CD4-positive, alpha-beta T cell treated with Interferon gamma for 1 hour (primary cell): ENCODE measurements at regions not wholly inside any gene's neighbourhood (a gene's known extent, or its start where the extent isn't known, plus 50 kb on each side); places are given as distances from the start of the nearest gene placed in this dataset.
"Not testable (repeated sequence)": the region's sequence is repeated elsewhere in the genome, so short reads cannot be mapped to it uniquely, and the experiment has no call there.

Experiments used
- DNase-seq: peaks from one replicate; pipeline ENCODE4 v3.0.0-alpha.2; 2020

GRCh38 chr10:23657677-23658076 is 218.8 kb downstream of the OTUD1 start:
- no peak for DNase-seq

DNA sequence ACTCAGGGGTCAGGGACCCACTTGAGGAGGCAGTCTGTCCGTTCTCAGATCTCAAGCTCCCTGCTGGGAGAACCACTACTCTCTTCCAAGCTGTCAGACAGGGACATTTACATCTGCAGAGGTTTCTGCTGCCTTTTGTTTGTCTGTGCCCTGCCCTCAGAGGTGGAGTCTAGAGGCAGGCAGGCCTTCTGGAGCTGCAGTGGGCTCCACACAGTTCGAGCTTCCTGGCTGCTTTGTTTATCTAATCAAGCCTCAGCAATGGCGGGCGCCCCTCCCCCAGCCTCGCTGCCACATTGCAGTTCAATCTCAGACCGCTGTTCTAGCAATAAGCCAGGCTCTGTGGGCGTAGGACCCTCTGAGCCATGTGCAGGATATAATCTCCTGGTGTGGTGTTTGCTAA is 233.0 kb downstream of the OTUD1 start:
- DNase-seq, result not testable (repeated sequence)

GRCh38 chr10:23675585-23675984 is 236.7 kb downstream of the OTUD1 start:
- DNase-seq, result no peak

- no peak for DNase-seq
Observed at GRCh38 chr10:23676296-23676695, 237.4 kb downstream of the OTUD1 start.

GRCh38 chr10:23686722-23687121 is 247.8 kb downstream of the OTUD1 start:
- DNase-seq, result no peak

DNA sequence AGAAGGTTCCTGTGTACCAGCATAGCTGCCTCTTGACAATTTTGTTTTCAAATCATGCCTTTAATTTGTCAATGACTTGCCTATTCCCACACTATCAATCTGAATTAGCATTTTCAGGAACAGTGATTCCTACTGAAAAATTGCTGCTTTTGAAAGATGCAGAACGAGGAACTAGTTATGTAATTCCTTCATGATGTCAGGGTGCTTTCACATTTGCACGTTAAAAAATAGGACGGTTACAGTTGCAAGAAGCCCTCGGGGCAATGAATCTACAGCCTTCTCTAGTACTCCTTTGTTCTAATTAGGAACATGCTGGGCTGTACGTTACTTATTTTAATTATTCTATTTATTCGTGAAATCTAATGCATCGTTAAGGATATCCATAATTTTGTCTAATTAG is 253.9 kb downstream of the OTUD1 start:
- DNase-seq, result no peak

DNA sequence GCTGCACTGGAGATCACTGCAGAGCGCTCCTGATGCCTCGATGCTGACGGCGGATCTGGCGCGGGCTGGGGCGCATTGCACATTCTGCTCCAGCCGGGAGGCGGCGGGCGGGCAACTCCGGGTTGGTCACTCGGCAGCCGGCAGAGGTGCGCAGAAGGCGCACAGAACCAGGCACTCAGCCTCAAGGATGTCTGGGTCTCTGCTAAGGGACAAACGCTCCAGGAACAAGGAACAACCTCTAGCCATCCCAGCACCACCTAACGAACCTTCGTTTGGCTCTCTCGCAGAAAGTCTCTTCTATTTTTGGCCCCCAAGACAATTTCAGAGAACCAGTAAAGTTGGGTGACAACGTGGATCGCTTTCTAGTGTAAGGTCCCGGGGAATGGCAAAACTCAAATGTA is 254.6 kb downstream of the OTUD1 start:
- DNase-seq, result no peak

GRCh38 chr10:23693925-23694324 is 255.1 kb downstream of the OTUD1 start:
- no peak for DNase-seq

- DNase-seq, result no peak
Observed at GRCh38 chr10:23694446-23694920, 255.6 kb downstream of the OTUD1 start.

DNA sequence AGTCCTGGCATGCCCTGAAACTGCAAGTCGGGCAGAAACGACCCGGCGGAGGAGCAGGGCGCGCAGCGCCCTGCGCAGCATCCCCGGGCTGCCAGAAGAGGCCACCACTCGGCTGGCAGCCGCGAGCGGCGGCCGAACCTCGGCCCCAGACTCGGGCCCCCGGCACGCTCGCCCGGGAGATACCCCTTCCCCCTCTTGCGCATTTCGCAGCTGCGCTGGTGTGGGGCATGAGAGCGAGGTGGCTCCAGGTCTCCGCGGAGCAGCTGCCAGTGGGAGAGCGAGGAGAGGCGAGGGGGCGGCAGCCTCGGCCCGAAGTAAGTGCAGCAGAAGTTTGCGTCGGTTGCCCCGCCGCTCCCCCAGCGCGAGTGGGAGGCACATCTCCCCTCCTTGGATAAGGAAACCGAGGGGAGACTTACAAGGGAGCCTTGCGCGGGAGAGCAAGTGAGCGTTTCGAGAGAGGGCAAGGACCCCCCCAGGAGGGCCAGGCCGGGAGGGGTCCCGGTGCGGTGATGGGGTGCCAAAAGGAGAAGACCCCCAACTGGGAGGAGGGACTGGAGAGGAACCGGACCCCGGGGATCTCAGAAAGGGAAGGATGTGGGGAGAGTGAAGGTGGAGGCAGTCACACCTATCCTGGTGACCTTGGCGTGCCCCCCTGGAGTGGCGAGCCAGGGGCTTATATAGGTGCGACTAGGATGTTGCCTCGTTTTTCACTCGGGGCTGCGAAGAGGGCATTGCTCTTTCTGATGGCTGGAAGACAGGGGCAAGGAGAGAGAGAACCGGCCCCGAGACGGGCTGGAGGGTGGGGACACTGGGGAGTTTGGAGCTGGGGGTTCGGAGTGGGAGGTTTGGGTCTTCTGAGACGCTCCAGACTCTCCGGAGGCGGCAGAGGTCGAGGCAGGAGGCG is 256.3 kb downstream of the OTUD1 start:
- DNase-seq, result no peak

DNA sequence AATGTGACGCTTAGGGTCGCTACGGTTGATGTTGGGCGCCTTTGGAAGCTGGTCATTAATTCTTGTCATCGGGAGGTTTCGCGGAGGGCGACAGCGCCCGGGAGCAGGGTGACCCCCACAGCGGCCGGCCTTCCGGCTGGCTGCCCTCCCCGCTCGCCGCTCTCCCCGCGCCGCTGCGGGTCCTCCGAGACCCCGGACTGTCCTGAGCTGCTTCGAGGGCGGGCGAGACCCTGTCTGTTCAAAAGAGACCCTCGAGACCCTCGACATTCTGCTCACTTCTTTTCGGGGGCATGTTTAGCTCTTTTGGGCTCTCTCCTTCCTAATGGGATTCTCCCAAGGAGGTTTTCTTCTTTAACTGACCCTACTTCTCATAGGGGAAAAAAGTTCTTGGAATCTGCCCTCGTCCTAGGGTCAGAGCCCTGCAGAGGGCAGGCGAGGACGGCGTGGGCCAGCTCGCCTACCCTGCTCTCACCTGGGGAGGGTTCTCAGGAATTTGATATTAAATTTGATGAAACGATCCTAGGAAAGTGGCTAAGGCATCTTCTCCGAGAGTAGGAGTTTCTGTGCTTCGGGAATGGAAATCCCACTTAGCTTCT is 257.0 kb downstream of the OTUD1 start:
- no peak for DNase-seq

DNA sequence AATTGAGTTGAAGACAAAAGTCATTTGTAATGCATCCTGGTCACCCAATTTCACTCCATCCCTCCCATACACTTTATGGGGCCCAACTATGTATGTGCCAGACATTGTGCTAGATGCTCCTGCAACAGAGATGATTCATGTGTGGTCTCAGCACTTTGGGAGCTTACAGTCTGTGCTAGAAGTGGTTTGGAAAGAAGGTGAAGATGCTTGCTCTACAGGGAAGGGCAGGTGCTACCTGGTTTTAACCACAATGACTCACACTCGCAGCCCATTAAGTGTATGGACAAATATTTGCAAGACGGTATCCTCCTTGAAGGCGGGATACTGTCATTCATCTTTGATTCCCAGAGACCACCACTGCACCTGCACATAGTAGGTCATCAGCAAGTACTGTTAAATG is 257.6 kb downstream of the OTUD1 start:
- DNase-seq, result no peak

DNA sequence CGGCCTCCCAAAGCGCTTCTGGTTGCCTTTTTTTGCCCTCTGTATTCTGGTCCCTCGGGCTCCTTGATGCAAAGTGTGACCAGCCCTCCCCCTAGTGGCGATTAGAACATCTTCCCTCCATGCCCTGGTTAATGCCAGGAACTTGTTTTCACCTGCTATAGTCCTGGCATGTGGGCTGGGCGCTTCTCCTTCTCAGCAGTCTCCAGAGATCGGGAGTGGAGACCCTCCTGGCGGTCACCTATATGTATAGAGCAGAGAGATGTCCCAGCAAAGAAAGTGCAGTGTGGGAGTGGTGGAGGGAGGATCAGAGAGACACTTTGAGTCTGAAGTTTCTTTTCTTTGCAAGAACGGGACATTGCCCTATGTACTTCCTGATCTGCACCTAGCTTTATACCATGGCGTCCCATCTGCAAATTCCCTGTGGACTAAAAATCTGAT is 264.1 kb downstream of the OTUD1 start:
- peak; percentile 36 for DNase-seq

- DNase-seq, result no peak
Observed at GRCh38 chr10:23715363-23715762, 276.5 kb downstream of the OTUD1 start.

DNA sequence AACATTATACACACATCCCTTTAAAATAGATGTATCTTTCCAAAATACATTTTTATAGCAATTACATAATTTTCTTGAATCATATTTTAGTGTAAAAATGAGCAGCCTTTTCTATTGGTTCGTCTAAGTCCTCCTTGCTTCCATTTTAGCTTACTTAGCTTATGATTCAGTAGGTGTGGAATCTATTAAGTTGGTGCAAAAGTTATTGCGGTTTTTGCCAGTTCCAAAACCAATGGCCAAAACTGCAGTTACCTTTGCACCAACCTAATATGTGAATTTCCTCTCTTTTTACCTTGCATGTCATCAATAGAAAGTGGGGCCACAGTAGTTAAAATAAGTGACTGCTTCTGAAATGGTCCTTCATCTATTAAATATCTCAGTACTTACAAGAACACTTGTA is 279.0 kb downstream of the OTUD1 start:
- DNase-seq, result no peak

GRCh38 chr10:23718946-23719345 is 280.1 kb downstream of the OTUD1 start:
- no peak for DNase-seq

GRCh38 chr10:23723796-23724195 is 284.9 kb downstream of the OTUD1 start:
- DNase-seq, result no peak

DNA sequence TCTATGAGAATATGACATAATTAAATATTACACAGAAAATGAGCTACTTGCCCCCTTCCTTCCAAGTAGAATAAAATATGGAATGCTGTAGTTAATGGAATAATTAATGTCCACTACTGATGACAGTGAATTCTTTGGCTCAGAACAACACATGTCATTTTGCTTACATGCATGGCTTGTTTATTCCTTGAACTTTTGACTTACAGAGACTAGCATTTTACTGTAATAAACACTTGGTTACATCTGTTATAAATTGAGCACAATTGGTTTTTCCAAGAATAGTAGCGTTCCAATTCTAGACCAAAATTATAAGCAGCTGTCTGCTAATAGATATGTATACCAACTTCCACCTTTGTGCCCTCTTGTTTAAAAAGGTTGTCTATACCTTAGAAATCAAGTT is 286.7 kb downstream of the OTUD1 start:
- DNase-seq, result no peak

GRCh38 chr10:23742368-23742767 is 303.5 kb downstream of the OTUD1 start:
- peak; percentile 21 for DNase-seq

- DNase-seq, result no peak
Observed at GRCh38 chr10:23742807-23743206, 303.9 kb downstream of the OTUD1 start.

DNA sequence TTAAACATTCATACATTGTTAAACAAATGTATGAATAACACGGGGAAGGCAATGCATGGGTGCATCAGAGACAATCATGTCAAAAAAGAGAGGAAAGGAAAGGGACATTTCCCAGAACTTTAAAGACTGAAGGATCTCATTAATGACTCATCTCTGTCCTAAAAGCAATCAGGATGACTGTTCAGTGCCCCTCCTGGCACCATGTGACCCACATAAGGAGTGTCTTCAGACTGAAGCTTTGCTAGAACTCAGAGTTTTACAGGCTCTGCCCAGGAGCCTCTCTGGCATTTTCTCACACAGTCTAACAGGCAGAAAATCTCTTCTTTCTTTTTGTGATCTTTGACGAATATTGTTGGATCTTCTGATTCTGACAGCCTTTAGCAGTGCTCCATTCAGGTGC is 315.3 kb downstream of the OTUD1 start:
- no peak for DNase-seq

- no peak for DNase-seq
Observed at GRCh38 chr10:23754941-23755340, 316.1 kb downstream of the OTUD1 start.

- DNase-seq, result no peak
Observed at GRCh38 chr10:23755556-23755955, 316.7 kb downstream of the OTUD1 start.

DNA sequence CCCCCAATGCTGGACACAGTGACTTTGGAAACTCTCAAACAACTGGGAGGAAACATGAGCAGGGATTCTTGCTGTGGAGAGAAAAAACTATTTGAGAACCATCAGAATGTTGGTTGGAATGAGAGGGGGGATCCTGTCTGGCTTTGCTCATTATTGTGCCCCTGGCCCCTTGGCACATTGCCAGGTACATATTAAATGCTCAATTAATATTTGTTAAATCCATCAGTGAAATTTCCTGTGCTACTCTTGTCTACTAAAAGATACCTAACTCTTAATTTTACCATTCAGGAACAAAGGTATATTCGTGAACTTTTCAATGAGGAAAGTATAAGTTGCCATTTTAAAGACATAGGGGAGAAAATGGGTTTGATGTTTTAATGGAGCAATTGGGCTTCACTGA is 329.4 kb downstream of the OTUD1 start:
- no peak for DNase-seq
